HUES6 (cell line): ENCODE measurements at regions not wholly inside any gene's neighbourhood (a gene's known extent, or its start where the extent isn't known, plus 50 kb on each side); places are given as distances from the start of the nearest gene placed in this dataset.
A peak's percentile ranks its signal among the peaks of the same experiment; 100 is the strongest.

Source experiments
- H3K27ac ChIP-seq: 2 replicates; pipeline ENCODE4 v1.7.0; 2013; ENCODE audit warnings: low read depth, mild to moderate bottlenecking, low read length, inconsistent platforms
- H3K27me3 ChIP-seq: 2 replicates; pipeline ENCODE4 v1.6.1; 2013; ENCODE audit warnings: low read length; ENCODE audit not compliant: control insufficient read depth, insufficient read depth
- H3K36me3 ChIP-seq: 2 replicates; pipeline ENCODE4 v1.6.1; 2013; ENCODE audit warnings: low read length; ENCODE audit not compliant: control insufficient read depth, insufficient read depth
- H3K4me1 ChIP-seq: 2 replicates; pipeline ENCODE4 v1.6.1; 2013; ENCODE audit warnings: low read length; ENCODE audit not compliant: control insufficient read depth, insufficient read depth
- H3K4me3 ChIP-seq: 2 replicates; pipeline ENCODE4 v1.5.1; 2013; ENCODE audit warnings: low read depth, low read length
- H3K9ac ChIP-seq: one replicate; pipeline ENCODE4 v1.6.1; 2013; ENCODE audit warnings: mild to moderate bottlenecking, low read length
- H3K9me3 ChIP-seq: 2 replicates; pipeline ENCODE4 v1.6.1; 2013; ENCODE audit warnings: low read depth, low read length; ENCODE audit not compliant: control insufficient read depth, insufficient read depth

GRCh38 chr2:138950486-138950885, 170.3 kb upstream of the NXPH2 start:
- H3K9ac ChIP-seq, result no peak overlapping the region
- peaks cover 12% of the 10 kb centered on the region for H3K9me3 ChIP-seq
- H3K4me3 ChIP-seq, result no peak overlapping the region
- H3K27ac ChIP-seq, result no peak overlapping the region
- no peaks in the 10 kb centered on the region for H3K27me3 ChIP-seq
- no peaks in the 10 kb centered on the region for H3K36me3 ChIP-seq
- H3K4me1 ChIP-seq, result peaks cover 13% of the 10 kb centered on the region; the same call in 1 of the 2 replicates

DNA sequence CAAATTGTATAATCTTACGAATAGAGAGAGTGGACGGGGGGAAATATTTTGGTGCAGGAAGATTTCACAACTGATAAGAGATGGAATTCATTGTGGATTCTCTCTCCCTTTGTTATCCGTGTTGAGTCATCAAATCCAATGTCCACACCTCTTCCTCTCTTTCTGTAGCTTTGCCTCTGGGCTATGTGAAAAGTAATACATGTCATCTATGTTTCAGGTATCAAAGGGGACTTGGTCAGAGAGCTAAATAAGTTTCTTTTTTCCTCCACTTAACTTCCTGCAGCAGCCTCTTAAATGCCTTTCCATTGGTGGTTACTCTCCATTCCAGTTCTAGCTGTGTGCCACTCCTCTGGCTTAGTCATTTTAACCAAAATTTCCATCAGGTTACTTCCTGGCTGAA, 169.3 kb upstream of the NXPH2 start:
- Histone ChIP-seq H3K9ac (no peak overlapping the region), H3K27me3 (no peaks in the 10 kb centered on the region)

GRCh38 chr2:138948070-138948539, 167.9 kb upstream of the NXPH2 start:
- Histone ChIP-seq H3K36me3 (no peaks in the 10 kb centered on the region), H3K27ac (0 out of 2 replicates have a peak overlapping the region, but pooled peaks have one; percentile 34), H3K9ac (no peak overlapping the region), H3K27me3 (no peaks in the 10 kb centered on the region), H3K4me1 (peaks cover 13% of the 10 kb centered on the region; the same call in 1 of the 2 replicates), H3K4me3 (no peak overlapping the region), H3K9me3 (no peaks in the 10 kb centered on the region)

More for the DNA sequence above, 169.3 kb upstream of the NXPH2 start:
- Histone ChIP-seq H3K36me3 (no peaks in the 10 kb centered on the region), H3K27ac (no peak overlapping the region; the same call in 1 of the 2 replicates), H3K4me3 (no peak overlapping the region), H3K9me3 (peaks cover 6% of the 10 kb centered on the region), H3K4me1 (peaks cover 13% of the 10 kb centered on the region; the same call in 1 of the 2 replicates)

GRCh38 chr2:138943470-138943869, 163.3 kb upstream of the NXPH2 start:
- Histone ChIP-seq H3K4me3 (no peak overlapping the region), H3K27me3 (no peaks in the 10 kb centered on the region), H3K36me3 (no peaks in the 10 kb centered on the region), H3K4me1 (peaks cover 5% of the 10 kb centered on the region), H3K27ac (no peak overlapping the region), H3K9me3 (no peaks in the 10 kb centered on the region), H3K9ac (no peak overlapping the region)

- Histone ChIP-seq H3K4me3 (no peak overlapping the region), H3K27me3 (no peaks in the 10 kb centered on the region), H3K27ac (no peak overlapping the region)
Observed at GRCh38 chr2:138942466-138942865, 162.3 kb upstream of the NXPH2 start.

DNA sequence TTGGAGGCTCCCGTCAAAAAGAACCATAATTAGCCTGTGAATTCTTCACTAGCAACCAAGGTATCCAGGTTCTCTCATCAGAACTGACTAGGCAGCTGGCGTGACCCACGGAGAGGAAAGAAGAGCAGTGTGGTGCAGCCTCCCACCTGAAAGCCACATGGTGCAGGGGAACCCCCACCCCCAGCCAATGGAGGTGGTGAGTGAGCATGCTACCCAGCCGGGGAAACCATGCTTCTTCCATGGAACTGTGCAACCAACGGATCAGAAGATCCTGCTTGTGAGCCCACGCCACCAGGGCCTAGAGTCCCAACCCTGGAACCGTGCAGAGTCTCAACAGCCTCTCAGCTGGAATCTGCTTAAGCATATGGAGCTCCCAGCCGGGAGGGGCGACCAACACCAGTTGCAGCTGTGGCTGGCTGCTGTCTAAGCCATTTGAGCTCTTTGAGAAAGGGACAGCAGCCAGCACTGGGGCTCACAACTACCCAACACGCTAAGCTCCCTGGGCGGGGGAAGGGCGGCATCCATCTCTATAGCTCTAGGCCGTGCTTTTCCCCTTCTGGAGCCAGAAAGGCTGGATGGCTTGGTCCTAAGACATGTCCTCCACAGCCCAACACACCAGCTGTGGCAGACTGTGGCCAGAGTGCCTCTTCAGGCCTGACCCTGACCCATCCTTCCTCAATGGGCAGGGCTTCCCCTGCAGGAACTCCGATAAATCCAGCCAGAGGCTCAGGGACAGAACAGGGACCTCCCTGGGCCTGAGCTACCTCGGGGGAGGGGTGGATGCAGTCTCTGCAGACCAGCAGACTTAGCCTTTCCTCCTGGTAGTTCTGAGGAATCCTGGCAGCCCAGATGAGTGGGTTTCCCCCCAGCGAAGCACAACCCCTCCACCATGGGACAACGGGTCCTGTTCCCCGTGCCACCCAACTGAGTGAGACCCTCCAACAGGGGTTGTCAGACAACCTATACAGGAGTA, 151.4 kb upstream of the NXPH2 start:
- Histone ChIP-seq H3K9me3 (no peaks in the 10 kb centered on the region), H3K4me3 (no peak overlapping the region)

More at GRCh38 chr2:138942466-138942865, 162.3 kb upstream of the NXPH2 start:
- Histone ChIP-seq H3K36me3 (no peaks in the 10 kb centered on the region), H3K4me1 (peaks cover 5% of the 10 kb centered on the region), H3K9ac (no peak overlapping the region), H3K9me3 (no peaks in the 10 kb centered on the region)

GRCh38 chr2:138930571-138930970, 150.4 kb upstream of the NXPH2 start:
- Histone ChIP-seq H3K27ac (no peak overlapping the region), H3K9ac (no peak overlapping the region), H3K27me3 (no peaks in the 10 kb centered on the region), H3K4me3 (no peak overlapping the region), H3K36me3 (no peaks in the 10 kb centered on the region), H3K4me1 (no peaks in the 10 kb centered on the region), H3K9me3 (no peaks in the 10 kb centered on the region)

More for the DNA sequence above, 151.4 kb upstream of the NXPH2 start:
- Histone ChIP-seq H3K36me3 (no peaks in the 10 kb centered on the region), H3K27ac (no peak overlapping the region), H3K27me3 (no peaks in the 10 kb centered on the region), H3K9ac (no peak overlapping the region), H3K4me1 (no peaks in the 10 kb centered on the region)

DNA sequence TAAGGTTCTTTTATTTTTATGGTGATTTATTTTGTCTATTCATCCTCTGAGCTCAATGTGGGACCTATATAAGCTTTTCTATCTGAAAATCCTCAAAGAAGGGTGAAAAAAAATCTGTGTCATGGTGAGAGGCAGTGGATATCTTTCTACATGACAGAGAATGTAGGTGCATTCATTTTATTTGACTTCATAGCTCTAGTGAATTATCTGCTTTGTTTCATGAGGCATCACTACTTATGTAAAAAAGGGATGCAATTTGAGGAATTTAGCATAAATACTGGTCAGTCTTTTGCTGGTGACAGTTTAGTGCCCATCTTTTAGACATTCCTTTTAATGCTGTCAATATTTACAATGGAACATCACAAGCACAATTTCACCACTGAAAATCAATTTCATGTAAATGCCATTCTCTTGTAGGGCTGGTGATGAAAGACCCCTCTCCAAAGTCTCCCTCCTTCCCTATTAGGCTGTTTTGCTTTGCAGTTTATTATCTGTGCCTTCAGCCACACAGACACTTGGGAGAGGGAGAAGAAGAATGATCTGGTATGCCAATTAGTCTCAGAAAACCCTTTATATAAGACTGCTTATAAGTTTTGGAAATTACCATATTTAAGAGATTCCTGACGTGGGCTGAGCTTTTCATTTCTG, 148.3 kb upstream of the NXPH2 start:
- Histone ChIP-seq H3K9me3 (no peaks in the 10 kb centered on the region), H3K9ac (no peak overlapping the region), H3K4me3 (no peak overlapping the region), H3K27ac (no peak overlapping the region), H3K4me1 (no peaks in the 10 kb centered on the region), H3K36me3 (no peaks in the 10 kb centered on the region), H3K27me3 (no peaks in the 10 kb centered on the region)

GRCh38 chr2:138922973-138923563, 142.9 kb upstream of the NXPH2 start:
- Histone ChIP-seq H3K4me3 (no peak overlapping the region), H3K9ac (no peak overlapping the region), H3K9me3 (no peaks in the 10 kb centered on the region), H3K4me1 (no peaks in the 10 kb centered on the region), H3K36me3 (no peaks in the 10 kb centered on the region), H3K27me3 (no peaks in the 10 kb centered on the region), H3K27ac (no peak overlapping the region)

DNA sequence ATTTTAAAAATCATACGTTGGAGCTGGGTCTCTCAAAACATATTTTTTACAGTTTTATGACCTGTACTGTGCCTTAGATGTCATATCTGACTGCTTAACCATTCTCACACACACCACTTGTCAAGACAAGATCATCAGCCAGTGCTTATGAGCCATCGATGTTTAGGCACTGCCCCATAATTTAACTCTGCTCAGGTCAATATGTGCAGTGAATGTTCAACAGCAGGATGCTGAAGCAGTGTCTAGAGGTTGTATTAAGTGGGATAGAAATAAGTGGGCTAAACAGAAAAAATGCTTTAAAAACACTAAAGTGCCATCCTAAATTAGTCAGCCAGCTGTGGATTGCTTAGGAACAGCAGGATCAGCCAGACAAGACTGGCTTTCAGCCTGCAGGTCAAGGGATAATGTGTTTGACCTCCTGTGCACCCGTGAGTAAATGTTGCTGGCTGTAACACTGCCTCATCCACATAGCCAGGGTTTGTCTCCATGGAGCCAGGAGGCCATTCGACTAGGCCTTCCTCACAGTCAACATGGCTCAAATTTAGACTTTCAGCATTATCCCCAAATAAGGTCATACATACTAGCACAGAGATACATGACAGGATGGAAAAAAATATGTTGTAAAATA, 139.0 kb upstream of the NXPH2 start:
- Histone ChIP-seq H3K9ac (no peak overlapping the region), H3K4me3 (no peak overlapping the region), H3K4me1 (no peaks in the 10 kb centered on the region), H3K36me3 (no peaks in the 10 kb centered on the region), H3K9me3 (no peaks in the 10 kb centered on the region), H3K27ac (no peak overlapping the region), H3K27me3 (no peaks in the 10 kb centered on the region)
